GM18868 (cell line): ENCODE measurements at regions not wholly inside any gene's neighbourhood (a gene's known extent, or its start where the extent isn't known, plus 50 kb on each side); places are given as distances from the start of the nearest gene placed in this dataset.
A peak's percentile ranks its signal among the peaks of the same experiment; 100 is the strongest.
"Not testable (repeated sequence)": the region's sequence is repeated elsewhere in the genome, so short reads cannot be mapped to it uniquely, and the experiment has no call there.

Experiments
- ATAC-seq: cut with Tn5 transposase; IDR thresholded peaks from one replicate; pipeline ENCODE4 v1.9.1; 2021; ENCODE audit warnings: mild to moderate bottlenecking, moderate library complexity; ENCODE audit not compliant: unreplicated experiment

- not testable (repeated sequence) for ATAC-seq
Observed at GRCh38 chrY:5877617-5878016, 368.4 kb upstream of the TSPY2 start.

DNA sequence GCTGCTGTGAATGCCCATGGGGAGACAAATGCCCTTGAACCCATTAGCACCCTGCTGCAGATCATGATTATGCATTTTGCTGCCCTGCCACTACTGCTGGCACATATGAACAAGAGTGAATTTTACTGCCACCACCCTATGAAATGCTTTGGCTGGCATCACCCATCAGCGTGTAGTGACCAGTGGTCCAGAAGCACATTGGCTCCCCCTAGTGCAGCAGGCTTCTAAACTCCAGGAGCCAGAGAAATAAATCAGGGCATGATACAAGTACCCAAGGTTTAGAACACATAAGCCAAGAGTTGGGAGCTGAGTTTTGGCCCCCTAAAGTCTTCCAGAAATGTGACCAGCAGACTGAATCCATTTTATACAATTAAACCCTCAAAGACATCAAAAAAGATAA lies 355.4 kb upstream of the TSPY2 start:
- not testable (repeated sequence) for ATAC-seq

DNA sequence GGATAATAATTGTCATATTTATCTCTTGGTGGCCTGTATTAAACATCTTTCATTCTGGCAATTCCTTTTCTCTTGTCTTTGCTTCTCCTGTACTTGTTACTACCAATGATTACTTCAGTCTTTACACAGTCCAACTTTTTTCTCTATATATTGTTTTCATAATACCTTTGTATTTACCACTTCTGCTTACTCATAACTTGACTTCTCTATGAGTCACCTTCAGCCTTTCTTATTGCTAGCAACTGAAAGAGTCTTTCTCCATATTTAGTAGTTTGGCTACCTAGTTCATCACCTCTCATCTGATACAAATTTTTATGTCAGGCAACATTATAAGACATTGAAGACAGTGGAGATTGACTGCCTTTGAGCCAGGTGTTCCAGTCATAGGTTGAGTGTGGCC lies 349.3 kb upstream of the TSPY2 start:
- ATAC-seq = peak; percentile 86

DNA sequence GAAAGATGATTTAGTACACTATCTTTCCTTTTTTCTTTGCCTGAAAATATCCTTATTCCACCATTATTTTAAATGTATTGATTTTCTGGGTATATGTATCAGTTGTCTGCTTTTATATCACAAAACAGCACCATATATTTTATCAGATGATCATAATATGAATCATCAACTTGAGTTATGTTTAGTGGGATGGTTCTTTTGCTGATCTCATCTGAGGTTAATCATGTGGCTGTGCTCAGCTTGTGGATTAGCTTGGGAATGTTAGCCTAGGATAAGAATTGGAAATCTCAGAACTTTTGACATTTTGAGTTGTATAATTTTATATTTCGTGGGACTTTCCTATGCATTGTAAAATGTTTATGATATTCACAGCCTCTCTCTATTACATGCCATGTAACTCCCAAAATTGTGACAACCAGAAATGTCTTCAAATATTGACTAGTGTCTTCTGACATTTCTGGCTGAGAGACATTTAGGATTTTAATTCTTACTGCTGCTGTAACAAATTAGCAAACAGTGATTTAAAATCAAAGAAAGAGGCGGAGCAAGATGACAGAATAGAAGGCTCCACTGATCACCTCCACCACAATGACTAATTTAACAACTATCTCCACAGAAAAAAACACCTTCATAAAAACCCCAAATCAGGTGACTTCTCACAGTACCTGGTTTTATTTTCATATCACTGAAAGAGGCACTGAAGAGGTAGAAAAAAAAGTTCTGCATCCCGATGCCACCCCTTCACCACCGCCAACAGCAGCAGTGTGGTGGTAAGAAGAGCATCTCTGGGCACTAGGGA lies 337.1 kb upstream of the TSPY2 start:
- ATAC-seq = peak; percentile 84

GRCh38 chrY:5938442-5938841 lies 307.6 kb upstream of the TSPY2 start:
- not testable (repeated sequence) for ATAC-seq

GRCh38 chrY:5946380-5947119 lies 299.5 kb upstream of the TSPY2 start:
- not testable (repeated sequence) for ATAC-seq

DNA sequence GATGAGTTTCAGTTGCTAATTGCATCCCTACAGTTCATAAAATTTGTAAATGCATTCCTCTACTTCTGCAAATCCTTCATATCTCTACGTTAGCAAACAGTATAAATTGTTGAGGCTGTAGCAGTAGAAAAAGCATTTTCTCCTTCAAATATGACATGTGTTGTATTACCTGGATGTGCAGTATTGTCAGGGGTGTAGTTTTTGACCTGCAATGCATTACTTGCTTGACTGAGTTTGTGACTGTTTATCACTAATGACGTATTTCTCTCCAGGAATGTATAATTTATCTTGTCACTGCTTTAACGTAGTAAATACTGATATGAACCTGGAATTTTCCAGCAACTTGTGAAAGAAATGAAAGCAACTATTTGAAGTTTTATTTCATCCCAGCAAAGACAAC lies 279.0 kb upstream of the TSPY2 start:
- not testable (repeated sequence) for ATAC-seq

DNA sequence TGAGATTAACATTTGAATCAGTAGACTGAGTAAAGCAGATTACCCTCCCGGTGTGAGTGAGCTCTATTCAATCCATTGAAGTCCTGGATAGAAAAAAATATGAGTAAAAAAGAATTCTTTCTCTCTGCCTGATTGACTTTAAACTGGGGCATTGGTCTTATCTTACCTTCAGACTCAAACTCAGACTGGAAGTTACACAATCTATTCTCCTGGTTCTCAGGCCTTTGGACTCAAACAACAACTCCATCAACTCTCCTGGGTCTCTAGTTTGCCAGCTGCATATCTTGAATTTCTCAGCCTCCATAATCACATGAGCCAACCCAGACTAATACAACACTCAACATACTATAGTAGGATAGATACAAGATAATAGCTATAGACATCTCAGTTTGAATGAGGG lies 255.4 kb upstream of the TSPY2 start:
- not testable (repeated sequence) for ATAC-seq
